ENCODE measurements at regions not wholly inside any gene's neighbourhood (a gene's known extent, or its start where the extent isn't known, plus 50 kb on each side); places are given as distances from the start of the nearest gene placed in this dataset.

- TF ChIP-seq JUND (IDR thresholded peaks at IDR 0.05) (no peak), CTCF (IDR thresholded peaks at IDR 0.05 in 2 of 3, conservative IDR thresholded peaks at IDR 0.05 in 1 of 3; ENCODE audit: borderline replicate concordance in 1 of 3, insufficient read depth in 1 of 3, low read depth in 2 of 3, low read length in 2 of 3) (no peak), ELF1 (IDR thresholded peaks at IDR 0.05; ENCODE audit: borderline replicate concordance, low read depth) (no peak), CBX3 (IDR thresholded peaks at IDR 0.05; ENCODE audit: low read depth) (no peak), EZH2 (IDR thresholded peaks at IDR 0.05) (no peak), POLR2AphosphoS5 (IDR thresholded peaks at IDR 0.05; ENCODE audit: low read depth, low read length) (no peak), POLR2A (IDR thresholded peaks at IDR 0.05; ENCODE audit: borderline replicate concordance, extremely low read depth, insufficient read depth, insufficient read length) (no peak), CEBPB (IDR thresholded peaks at IDR 0.05; ENCODE audit: low read depth) (no peak), REST (IDR thresholded peaks at IDR 0.05; ENCODE audit: low read depth) (no peak), FOSL1 (IDR thresholded peaks at IDR 0.05; ENCODE audit: low read depth) (no peak), ZNF274 (IDR thresholded peaks at IDR 0.05; ENCODE audit: low read depth, low read length) (no peak), SIN3A (IDR thresholded peaks at IDR 0.05; ENCODE audit: low read depth) (no peak), YY1 (IDR thresholded peaks at IDR 0.05; ENCODE audit: extremely low read depth, insufficient replicate concordance, low read depth, low read length) (no peak)
These were observed 590.4 kb downstream of the BRD1 start for GRCh38 chr22:49237279-49237678.
